GM19239 (cell line): ENCODE measurements at regions not wholly inside any gene's neighbourhood (a gene's known extent, or its start where the extent isn't known, plus 50 kb on each side); places are given as distances from the start of the nearest gene placed in this dataset.

Source experiments
- DNase-seq: peaks from one replicate; pipeline ENCODE4 v3.0.0; 2011; ENCODE audit warnings: low spot score; ENCODE audit not compliant: insufficient read length
- FAIRE-seq: peaks from 2 replicates; lab custom pipeline; 2011; peaks lifted over from hg19 to GRCh38; lab: Jason Lieb, UNC

- DNase-seq (no peak), FAIRE-seq (peak; percentile 80)
These were observed 100.8 kb downstream of the PPM1A start for GRCh38 chr14:60349663-60350365.

DNA sequence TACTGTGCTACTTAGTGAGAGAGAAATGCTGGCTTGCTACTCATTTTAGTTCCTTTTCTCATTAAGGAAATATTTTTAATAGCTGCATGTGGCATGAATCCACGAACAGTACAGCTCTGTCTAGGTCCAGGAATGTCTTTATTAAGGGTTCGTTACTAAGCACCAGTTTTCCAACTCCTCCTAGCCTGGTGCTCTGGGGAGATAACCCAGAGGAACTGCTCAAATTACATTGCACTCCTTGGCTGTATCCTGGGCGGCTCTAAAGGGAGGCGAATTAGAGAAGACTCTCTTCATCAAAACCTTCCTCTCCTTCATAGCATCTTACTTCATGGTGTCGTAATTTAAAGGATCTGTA, 101.3 kb downstream of the PPM1A start:
- no peak for DNase-seq
- no peak for FAIRE-seq

DNA sequence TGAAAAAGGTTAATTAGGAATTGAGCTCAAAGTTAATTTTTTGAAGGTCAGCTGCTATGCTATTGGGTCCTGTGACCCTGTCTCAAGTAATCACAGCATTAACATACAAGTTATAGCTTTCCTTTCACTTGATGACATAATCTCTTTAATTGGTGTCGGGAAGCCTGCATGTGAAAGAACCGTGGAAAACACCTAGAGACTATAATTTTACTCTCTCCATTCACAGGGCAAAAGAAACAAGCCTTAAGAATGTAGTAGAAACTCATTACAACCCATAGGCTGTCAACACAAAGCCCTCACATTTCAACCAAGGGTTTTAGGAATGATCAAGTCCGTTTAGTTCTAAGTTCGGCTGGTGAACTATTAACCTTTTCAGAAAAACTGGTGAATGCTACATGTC, 104.4 kb downstream of the PPM1A start:
- no peak for DNase-seq
- FAIRE-seq: no peak

GRCh38 chr14:60355768-60356167, 106.7 kb downstream of the PPM1A start:
- DNase-seq: no peak
- no peak for FAIRE-seq

DNA sequence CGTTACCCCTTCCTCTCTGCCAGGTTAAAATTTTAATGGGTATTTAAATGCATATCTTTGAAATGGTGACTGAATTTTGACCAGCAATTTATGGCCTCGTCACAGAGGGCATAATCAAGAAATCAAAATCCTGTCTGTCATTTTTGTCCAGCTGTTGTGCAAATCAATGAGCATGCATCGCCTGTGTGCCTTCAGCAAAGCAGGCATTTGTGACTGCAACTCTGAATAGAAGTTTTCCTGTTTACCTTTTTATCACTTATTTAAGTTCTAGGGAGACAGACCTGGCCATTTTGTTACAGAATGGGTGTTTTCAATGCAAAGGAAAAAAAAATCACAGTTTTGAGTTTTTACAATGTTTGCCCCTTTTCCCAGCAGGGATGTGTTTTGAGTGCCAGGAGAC, 107.4 kb downstream of the PPM1A start:
- DNase-seq (no peak), FAIRE-seq (no peak)

GRCh38 chr14:60356906-60357550, 108.0 kb downstream of the PPM1A start:
- FAIRE-seq (no peak), DNase-seq (no peak)

DNA sequence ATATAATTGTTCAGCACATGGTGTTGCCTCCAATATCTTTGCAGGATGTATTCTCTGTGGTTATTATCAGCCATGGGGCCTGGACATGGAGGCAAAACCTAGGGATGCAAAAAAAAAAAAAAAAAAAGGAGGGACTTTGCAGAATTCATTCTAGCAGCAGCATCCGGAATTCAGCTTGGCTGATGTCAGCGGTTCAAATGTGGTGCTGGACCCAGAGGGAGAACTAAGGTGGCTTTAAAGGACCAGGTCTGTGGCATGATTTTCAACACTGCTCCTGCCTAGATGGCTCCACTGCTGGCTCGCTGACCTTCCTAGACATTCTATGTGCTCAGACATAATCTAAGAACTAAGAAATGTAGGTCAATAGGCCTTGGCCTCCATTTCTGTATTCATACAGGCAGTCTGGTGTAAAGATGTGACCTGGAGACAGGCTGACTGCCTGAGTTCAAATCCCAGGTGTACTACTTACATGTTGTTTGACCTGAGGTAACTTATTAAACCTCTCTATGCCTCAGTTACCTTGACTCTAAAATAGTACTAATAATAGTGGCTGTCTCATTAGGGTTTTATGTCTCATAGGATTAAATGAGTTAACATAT, 108.6 kb downstream of the PPM1A start:
- no peak for FAIRE-seq

DNA sequence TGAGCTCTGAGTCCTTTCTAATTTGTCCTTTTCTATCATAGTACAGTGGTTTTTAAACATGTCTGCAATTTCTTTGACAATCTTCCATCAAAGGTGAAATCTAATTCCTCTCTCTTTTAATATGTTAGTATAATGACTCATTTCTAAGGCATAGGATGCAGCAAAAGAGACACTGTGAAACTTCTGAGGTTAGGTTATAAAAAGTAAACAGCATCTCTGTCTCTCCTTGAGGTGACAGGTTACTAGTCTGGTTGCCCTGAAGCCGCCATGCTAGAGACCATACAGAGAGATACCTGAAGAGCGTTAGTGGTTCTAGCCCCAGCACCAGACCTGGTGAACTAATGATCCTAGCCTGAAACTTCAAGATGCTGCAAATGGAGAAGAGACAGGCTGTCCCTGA, 114.3 kb downstream of the PPM1A start:
- FAIRE-seq: no peak
- DNase-seq: no peak

More for the DNA sequence above, 108.6 kb downstream of the PPM1A start:
- no peak for DNase-seq

- DNase-seq: no peak
These were observed 114.7 kb downstream of the PPM1A start for GRCh38 chr14:60363687-60364086.

DNA sequence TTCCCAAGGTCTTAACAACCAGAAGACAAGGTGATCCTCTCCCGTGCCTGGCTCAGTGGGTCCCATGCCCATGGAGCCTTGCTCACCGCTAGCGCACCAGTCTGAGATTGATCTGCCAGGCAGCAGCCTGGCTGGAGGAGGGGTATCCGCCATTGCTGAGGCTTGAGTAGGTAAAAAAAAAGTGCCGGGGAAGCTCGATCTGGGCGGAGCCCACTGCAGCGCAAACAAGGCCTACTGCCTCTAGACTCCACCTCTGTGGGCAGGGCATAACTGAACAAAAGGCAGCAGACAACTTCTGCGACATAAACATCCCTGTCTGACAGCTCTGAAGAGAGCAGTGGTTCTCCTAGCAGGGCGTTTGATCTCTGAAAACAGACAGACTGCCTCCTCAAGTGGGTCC, 104.0 kb downstream of the C14orf39 start:
- no peak for DNase-seq
- no peak for FAIRE-seq

More at GRCh38 chr14:60363687-60364086, 114.7 kb downstream of the PPM1A start:
- FAIRE-seq: no peak
